ENCODE measurements at regions not wholly inside any gene's neighbourhood (a gene's known extent, or its start where the extent isn't known, plus 50 kb on each side); places are given as distances from the start of the nearest gene placed in this dataset.

DNA sequence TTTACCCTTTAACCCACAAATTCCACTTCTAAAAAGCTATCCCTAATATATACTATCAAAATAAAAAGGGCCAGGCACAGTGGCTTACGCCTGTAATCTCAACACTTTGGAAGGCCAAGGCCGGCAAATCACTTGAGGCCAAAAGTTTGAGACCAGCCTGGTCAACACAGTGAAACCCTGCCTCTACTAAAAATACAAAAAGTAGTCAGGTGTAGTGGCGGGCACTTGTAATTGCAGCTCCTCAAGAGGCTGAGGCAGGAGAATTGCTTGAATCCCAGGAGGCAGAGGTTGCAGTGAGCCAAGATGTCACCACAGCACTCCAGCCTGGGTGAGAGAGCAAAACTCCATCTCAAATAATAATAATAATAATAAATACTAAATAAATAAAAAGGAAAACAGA is 82.5 kb downstream of the TRIM27 start:
- TF ChIP-seq EZH2 (IDR thresholded peaks at IDR 0.05; ENCODE audit: insufficient read depth, poor library complexity, severe bottlenecking) (no peak), EZH2phosphoT487 (IDR thresholded peaks at IDR 0.05; ENCODE audit: insufficient read depth, low read depth) (no peak)

All from GM23248 (cell line).